Natural killer cell (primary cell): ENCODE measurements at regions not wholly inside any gene's neighbourhood (a gene's known extent, or its start where the extent isn't known, plus 50 kb on each side); places are given as distances from the start of the nearest gene placed in this dataset.

Experiments used
- ATAC-seq, 3 donors: fragments of 150-1000 bp in 2 of 3; fragments of 200-7000 bp in 1 of 3; cut with Tn5 transposase; 1 replicate in 1 of 3; 2 replicates in 2 of 3; pipeline ENCODE4 v1.10.0; 2021; ENCODE audit warnings: mild to moderate bottlenecking in 2 of 3, moderate library complexity in 2 of 3
- DNase-seq, 2 donors: peaks; one replicate each; pipeline versions ENCODE4 v3.0.0 to v3.0.0-alpha.2; 2013 to 2021; ENCODE audit warnings: mixed read lengths in 1 of 2
- H3K27ac ChIP-seq: one replicate; pipeline ENCODE4 v1.5.1; 2013; ENCODE audit warnings: mild to moderate bottlenecking, low read length
- H3K27me3 ChIP-seq: one replicate; pipeline ENCODE4 v1.6.1; 2013; ENCODE audit warnings: low read length; ENCODE audit not compliant: control insufficient read depth, insufficient read depth
- H3K36me3 ChIP-seq: one replicate; pipeline ENCODE4 v1.6.1; 2013; ENCODE audit warnings: low read length; ENCODE audit not compliant: control insufficient read depth, insufficient read depth
- H3K4me1 ChIP-seq: one replicate; pipeline ENCODE4 v1.6.1; 2013; ENCODE audit warnings: low read length; ENCODE audit not compliant: control insufficient read depth, insufficient read depth
- H3K4me3 ChIP-seq: one replicate; pipeline ENCODE4 v1.5.1; 2013; ENCODE audit warnings: low read length
- H3K9me3 ChIP-seq: one replicate; pipeline ENCODE4 v1.6.1; 2013; ENCODE audit warnings: low read length; ENCODE audit not compliant: control insufficient read depth, insufficient read depth
- H3K27ac Mint-ChIP-seq, 2 donors: one replicate each; pipeline ENCODE4 v1.8.0; 2022; ENCODE audit warnings: mild to moderate bottlenecking in 2 of 2, mixed read lengths in 2 of 2, moderate library complexity in 1 of 2
- H3K27me3 Mint-ChIP-seq, 2 donors: one replicate each; pipeline ENCODE4 v1.8.0; 2022; ENCODE audit warnings: low read depth in 2 of 2, mixed read lengths in 2 of 2
- H3K36me3 Mint-ChIP-seq: one replicate; pipeline ENCODE4 v1.8.0; 2022; ENCODE audit warnings: mixed read lengths
- H3K4me1 Mint-ChIP-seq, 2 donors: one replicate each; pipeline ENCODE4 v1.8.0; 2022; ENCODE audit warnings: mixed read lengths in 2 of 2
- H3K4me3 Mint-ChIP-seq: one replicate; pipeline ENCODE4 v1.8.0; 2022; ENCODE audit warnings: mild to moderate bottlenecking, moderate library complexity, mixed read lengths
- H3K9me3 Mint-ChIP-seq, 2 donors: one replicate each; pipeline ENCODE4 v1.8.0; 2022; ENCODE audit warnings: mixed read lengths in 2 of 2
- WGBS: methylation state at CpG from one replicate; pipeline ENCODE4 v1.1.7; 2013; ENCODE audit warnings: missing lambda C conversion rate; ENCODE audit not compliant: insufficient coverage; 5-methylcytosine and 5-hydroxymethylcytosine counted together
- intact Hi-C: fragments of 100-400 bp; cut with micrococcal nuclease; formaldehyde crosslinking; loops from one replicate; pipeline ENCODE4 v1.14.2; 2022
- TF ChIP-seq, protein P1 (sequence below): fragments of 200-600 bp; IDR thresholded peaks from one replicate; pipeline ENCODE4 v1.8.0; 2022; ENCODE audit warnings: antibody characterized with exemption

DNA sequence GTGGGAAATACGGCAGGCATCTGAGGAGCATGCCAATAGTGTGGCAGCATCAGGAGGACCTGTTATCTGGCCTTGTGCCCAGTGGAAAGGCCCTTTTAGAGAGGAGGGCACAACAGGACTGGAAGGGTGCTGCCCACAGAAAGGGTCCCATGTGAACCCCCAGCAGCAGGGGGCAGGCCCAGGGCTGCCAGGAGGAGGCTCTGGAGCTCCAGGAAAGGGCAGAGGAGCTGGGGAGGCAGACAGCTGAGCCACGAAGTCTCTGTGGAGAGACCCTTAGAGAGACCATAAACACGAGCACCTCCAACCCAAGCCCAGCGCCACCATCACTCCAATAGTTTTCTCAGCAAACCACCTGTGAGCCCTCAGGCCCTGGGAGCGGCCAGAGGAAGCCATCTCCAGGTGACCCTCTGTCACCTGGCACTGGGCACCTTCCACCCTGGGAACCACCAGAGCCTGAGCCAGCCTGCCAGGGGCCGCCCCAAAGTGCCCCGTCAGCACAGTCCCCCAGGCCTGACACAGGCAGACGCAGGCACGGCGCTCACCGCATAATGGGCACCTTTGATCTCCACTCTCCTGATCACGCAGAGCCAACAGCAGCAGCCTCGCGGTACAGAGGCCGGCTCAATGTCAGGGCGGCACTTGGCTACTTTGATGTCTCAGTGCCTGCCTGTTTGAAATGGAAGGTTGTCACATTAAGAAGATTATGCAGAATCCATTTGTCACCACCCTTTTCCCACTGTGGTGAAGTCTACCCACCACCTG lies 162.5 kb upstream of the RAB6C start:
- no peak for ATAC-seq
- Mint-ChIP-seq H3K27ac (no peak overlapping the region), H3K4me1 (no peaks in the 10 kb centered on the region), H3K4me3 (no peak overlapping the region), H3K27me3 (peaks cover 4 to 7% of the 10 kb centered on the region in 2 donors), H3K36me3 (peaks cover 6% of the 10 kb centered on the region), H3K9me3 (peaks cover 5 to 6% of the 10 kb centered on the region in 2 donors)
- Histone ChIP-seq H3K36me3 (no peaks in the 10 kb centered on the region), H3K4me1 (no peaks in the 10 kb centered on the region), H3K4me3 (no peak overlapping the region), H3K9me3 (peaks cover 3% of the 10 kb centered on the region), H3K27ac (no peak overlapping the region), H3K27me3 (no peaks in the 10 kb centered on the region)
- DNase-seq = no peak
- 83% methylated on average over 16 of the region's 16 CpGs for WGBS
- TF ChIP-seq, protein P1, sequence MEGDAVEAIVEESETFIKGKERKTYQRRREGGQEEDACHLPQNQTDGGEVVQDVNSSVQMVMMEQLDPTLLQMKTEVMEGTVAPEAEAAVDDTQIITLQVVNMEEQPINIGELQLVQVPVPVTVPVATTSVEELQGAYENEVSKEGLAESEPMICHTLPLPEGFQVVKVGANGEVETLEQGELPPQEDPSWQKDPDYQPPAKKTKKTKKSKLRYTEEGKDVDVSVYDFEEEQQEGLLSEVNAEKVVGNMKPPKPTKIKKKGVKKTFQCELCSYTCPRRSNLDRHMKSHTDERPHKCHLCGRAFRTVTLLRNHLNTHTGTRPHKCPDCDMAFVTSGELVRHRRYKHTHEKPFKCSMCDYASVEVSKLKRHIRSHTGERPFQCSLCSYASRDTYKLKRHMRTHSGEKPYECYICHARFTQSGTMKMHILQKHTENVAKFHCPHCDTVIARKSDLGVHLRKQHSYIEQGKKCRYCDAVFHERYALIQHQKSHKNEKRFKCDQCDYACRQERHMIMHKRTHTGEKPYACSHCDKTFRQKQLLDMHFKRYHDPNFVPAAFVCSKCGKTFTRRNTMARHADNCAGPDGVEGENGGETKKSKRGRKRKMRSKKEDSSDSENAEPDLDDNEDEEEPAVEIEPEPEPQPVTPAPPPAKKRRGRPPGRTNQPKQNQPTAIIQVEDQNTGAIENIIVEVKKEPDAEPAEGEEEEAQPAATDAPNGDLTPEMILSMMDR = no peak
- intact Hi-C loops = no loop called here

GRCh38 chr2:129819855-129820254 lies 159.6 kb upstream of the RAB6C start:
- Histone ChIP-seq H3K9me3 (peaks cover 3% of the 10 kb centered on the region), H3K4me3 (no peak overlapping the region), H3K4me1 (no peaks in the 10 kb centered on the region), H3K27me3 (no peaks in the 10 kb centered on the region), H3K27ac (no peak overlapping the region), H3K36me3 (no peaks in the 10 kb centered on the region)
- TF ChIP-seq, protein P1 = no peak
- no peaks in the 10 kb centered on the region for H3K4me1 Mint-ChIP-seq
- H3K27ac Mint-ChIP-seq = no peak overlapping the region
- no peak for DNase-seq
- no peak for ATAC-seq
- intact Hi-C loops = no loop called here
- H3K27me3 Mint-ChIP-seq = peaks cover 0 to 7% of the 10 kb centered on the region in 2 donors
- peaks cover 5 to 6% of the 10 kb centered on the region in 2 donors for H3K9me3 Mint-ChIP-seq
- WGBS = 80% methylated on average over 7 of the region's 7 CpGs
- H3K4me3 Mint-ChIP-seq = no peak overlapping the region
- no peaks in the 10 kb centered on the region for H3K36me3 Mint-ChIP-seq

DNA sequence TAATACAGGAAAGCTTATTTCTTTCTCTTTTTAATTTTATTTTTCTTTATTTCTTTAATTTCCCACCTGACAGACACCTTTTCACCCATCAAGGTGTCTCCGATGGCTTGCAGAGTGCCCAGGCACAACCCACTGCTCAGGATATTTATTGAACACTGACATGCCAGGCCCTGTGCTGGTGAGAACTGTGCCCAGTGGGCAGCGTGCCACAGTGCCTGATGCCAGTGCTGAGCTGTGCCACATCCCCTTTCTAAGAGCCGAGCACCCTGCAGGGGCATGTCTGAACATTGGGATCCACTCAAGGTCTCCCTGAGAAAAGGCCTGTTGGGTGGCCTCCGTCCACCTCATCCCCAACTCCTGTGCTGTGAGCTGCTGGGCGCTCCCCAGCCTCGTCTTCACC lies 158.6 kb upstream of the RAB6C start:
- Histone ChIP-seq H3K27me3 (no peaks in the 10 kb centered on the region), H3K27ac (no peak overlapping the region), H3K9me3 (no peaks in the 10 kb centered on the region), H3K4me1 (no peaks in the 10 kb centered on the region), H3K4me3 (no peak overlapping the region), H3K36me3 (no peaks in the 10 kb centered on the region)
- no peaks in the 10 kb centered on the region for H3K4me1 Mint-ChIP-seq
- DNase-seq (no peak), ATAC-seq (no peak)
- H3K27me3 Mint-ChIP-seq = peaks cover 0 to 3% of the 10 kb centered on the region in 2 donors
- TF ChIP-seq, protein P1 = no peak
- no peaks in the 10 kb centered on the region for H3K36me3 Mint-ChIP-seq
- H3K9me3 Mint-ChIP-seq = peaks cover 0 to under 1% of the 10 kb centered on the region in 2 donors
- H3K4me3 Mint-ChIP-seq = no peak overlapping the region
- WGBS = 78% methylated on average over 6 of the region's 6 CpGs
- intact Hi-C loops = no loop called here
- no peak overlapping the region for H3K27ac Mint-ChIP-seq

DNA sequence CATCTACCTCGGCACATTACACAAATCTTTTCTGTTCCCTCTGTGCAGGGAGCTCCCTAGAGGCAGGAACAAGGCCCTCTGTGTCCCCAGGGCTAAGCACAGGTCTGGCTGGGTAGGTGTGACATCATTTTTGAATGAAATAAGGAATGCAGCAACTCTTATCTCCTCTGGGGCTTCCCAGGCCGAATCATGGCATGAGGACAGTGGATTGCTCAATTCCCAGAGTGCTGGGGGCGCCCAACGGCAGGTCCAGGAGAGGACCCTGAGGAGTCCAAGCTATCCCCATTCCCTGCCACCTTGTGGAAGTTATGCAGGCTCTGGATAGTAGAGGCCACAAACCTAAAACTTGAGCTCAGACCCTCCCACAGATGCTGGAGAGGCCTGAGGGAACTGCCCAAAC lies 158.0 kb upstream of the RAB6C start:
- no peaks in the 10 kb centered on the region for H3K36me3 Mint-ChIP-seq
- ATAC-seq = no peak

More for the DNA sequence above, 158.0 kb upstream of the RAB6C start:
- Mint-ChIP-seq H3K27ac (no peak overlapping the region), H3K9me3 (no peaks in the 10 kb centered on the region), H3K4me1 (no peaks in the 10 kb centered on the region), H3K4me3 (no peak overlapping the region), H3K27me3 (peaks cover 0 to 3% of the 10 kb centered on the region in 2 donors)
- 82% methylated on average over 4 of the region's 4 CpGs for WGBS
- no peaks in the 10 kb centered on the region for H3K36me3 ChIP-seq
- no peaks in the 10 kb centered on the region for H3K4me1 ChIP-seq
- H3K27ac ChIP-seq = no peak overlapping the region
- no peak for DNase-seq
- no peak overlapping the region for H3K4me3 ChIP-seq
- intact Hi-C loops = no loop called here
- no peaks in the 10 kb centered on the region for H3K27me3 ChIP-seq
- no peaks in the 10 kb centered on the region for H3K9me3 ChIP-seq
- TF ChIP-seq, protein P1 = no peak
